Inferior parietal cortex (tissue), 1 donor: ENCODE measurements at regions not wholly inside any gene's neighbourhood (a gene's known extent, or its start where the extent isn't known, plus 50 kb on each side); places are given as distances from the start of the nearest gene placed in this dataset.
"Not testable (repeated sequence)": the region's sequence is repeated elsewhere in the genome, so short reads cannot be mapped to it uniquely, and the experiment has no call there.

Source experiments
- DNase-seq: peaks from one replicate; pipeline ENCODE4 v3.0.0-alpha.2; 2016; ENCODE audit errors: extremely low spot score

- DNase-seq: no peak
These were observed 56.2 kb upstream of the NID2 start for GRCh38 chr14:52124791-52125684.

- DNase-seq: not testable (repeated sequence)
These were observed 53.3 kb upstream of the NID2 start for GRCh38 chr14:52122163-52122562.

DNA sequence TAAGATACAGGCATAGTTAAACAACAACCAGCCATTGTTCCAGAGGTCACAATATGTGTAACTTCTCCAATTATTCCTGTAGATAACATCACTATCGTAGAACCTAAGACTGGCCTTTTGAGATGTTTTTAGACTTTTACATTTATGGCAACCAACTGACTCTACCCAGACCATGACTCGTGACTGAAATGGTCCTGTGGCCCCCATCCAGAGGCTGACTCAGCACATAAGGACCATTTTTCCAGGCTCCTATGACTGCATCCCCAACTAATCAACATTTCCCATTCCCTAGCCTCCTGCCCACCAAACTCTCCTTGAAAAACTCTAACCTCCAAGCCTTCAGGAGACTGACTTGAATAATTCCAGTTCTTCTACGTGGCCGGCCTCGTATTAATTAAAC, 52.6 kb upstream of the NID2 start:
- no peak for DNase-seq

DNA sequence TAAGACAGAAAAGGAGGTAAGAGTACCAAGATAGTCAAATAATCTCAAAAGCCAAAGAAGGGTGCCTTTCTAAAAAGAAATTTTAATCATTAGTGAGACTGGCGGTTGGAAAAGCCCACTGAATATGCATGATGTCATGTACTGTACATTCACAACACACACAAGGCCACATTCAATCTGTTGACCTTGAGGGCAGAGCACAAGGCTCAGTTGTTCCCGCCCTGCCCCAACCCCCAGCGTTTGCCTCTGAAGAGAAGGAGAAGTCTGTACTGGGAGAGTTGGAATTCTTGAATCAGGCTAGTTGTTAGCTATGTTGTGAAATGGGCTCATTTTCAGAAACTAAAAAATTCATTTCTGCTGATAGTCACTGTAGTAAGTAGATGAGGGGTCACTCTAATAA, 50.2 kb upstream of the NID2 start:
- DNase-seq: peak; percentile 58
